ENCODE measurements at regions not wholly inside any gene's neighbourhood (a gene's known extent, or its start where the extent isn't known, plus 50 kb on each side); places are given as distances from the start of the nearest gene placed in this dataset.

- DNase-seq: no peak
Measured at GRCh38 chr9:32837551-32838058, 54.3 kb downstream of the TMEM215 start.

GRCh38 chr9:32839013-32839885, 55.9 kb downstream of the TMEM215 start:
- no peak for DNase-seq

GRCh38 chr9:32841314-32841713, 58.0 kb downstream of the TMEM215 start:
- DNase-seq: no peak

GRCh38 chr9:32843295-32843694, 60.0 kb downstream of the TMEM215 start:
- DNase-seq: no peak

GRCh38 chr9:32844259-32844658, 60.9 kb downstream of the TMEM215 start:
- no peak for DNase-seq

GRCh38 chr9:32854271-32854670, 70.9 kb downstream of the TMEM215 start:
- no peak for DNase-seq

- DNase-seq: no peak
Measured at GRCh38 chr9:32855752-32856151, 72.4 kb downstream of the TMEM215 start.

GRCh38 chr9:32863291-32863690, 80.0 kb downstream of the TMEM215 start:
- peak; percentile 5 for DNase-seq

GRCh38 chr9:32864971-32865370, 81.6 kb downstream of the TMEM215 start:
- no peak for DNase-seq

GRCh38 chr9:32866273-32866672, 82.9 kb downstream of the TMEM215 start:
- DNase-seq: no peak

- DNase-seq: no peak
Measured at GRCh38 chr9:32867026-32867425, 83.7 kb downstream of the TMEM215 start.

GRCh38 chr9:32867601-32868204, 84.4 kb downstream of the TMEM215 start:
- DNase-seq: no peak

GRCh38 chr9:32869404-32869803, 86.1 kb downstream of the TMEM215 start:
- no peak for DNase-seq

GRCh38 chr9:32873131-32873530, 89.8 kb downstream of the TMEM215 start:
- no peak for DNase-seq

GRCh38 chr9:32873553-32873952, 90.2 kb downstream of the TMEM215 start:
- DNase-seq: no peak

- DNase-seq: no peak
Measured at GRCh38 chr9:32875242-32875641, 91.9 kb downstream of the TMEM215 start.

GRCh38 chr9:32875748-32876147, 92.4 kb downstream of the TMEM215 start:
- DNase-seq: no peak

GRCh38 chr9:32877103-32877502, 93.8 kb downstream of the TMEM215 start:
- DNase-seq: no peak

- no peak for DNase-seq
Measured at GRCh38 chr9:32877639-32878217, 94.4 kb downstream of the TMEM215 start.

GRCh38 chr9:32879335-32879734, 96.0 kb downstream of the TMEM215 start:
- DNase-seq: no peak

GRCh38 chr9:32881948-32882347, 98.6 kb downstream of the TMEM215 start:
- DNase-seq: no peak

- no peak for DNase-seq
Measured at GRCh38 chr9:32882705-32883104, 99.4 kb downstream of the TMEM215 start.

GRCh38 chr9:32884482-32884881, 101.1 kb downstream of the TMEM215 start:
- DNase-seq: no peak

- no peak for DNase-seq
Measured at GRCh38 chr9:32886021-32886420, 102.7 kb downstream of the TMEM215 start.
